ENCODE measurements at regions not wholly inside any gene's neighbourhood (a gene's known extent, or its start where the extent isn't known, plus 50 kb on each side); places are given as distances from the start of the nearest gene placed in this dataset.

- TF ChIP-seq EZH2 (IDR thresholded peaks at IDR 0.05; ENCODE audit: low read length) (no peak), CTCF (optimal IDR thresholded peaks at IDR 0.05 in 1 of 3, IDR thresholded peaks at IDR 0.05 in 1 of 3, conservative IDR thresholded peaks at IDR 0.05 in 1 of 3; ENCODE audit: extremely low read depth in 1 of 3, insufficient read depth in 2 of 3, low read length in 3 of 3) (no peak)
- FAIRE-seq (no peak), DNase-seq (ENCODE audit: low read depth, low spot score) (no peak)
- Histone ChIP-seq H3K9me1 (ENCODE audit: control insufficient read depth, extremely low read depth, insufficient read depth, low read length) (no peaks in the 10 kb centered on the region), H3K27me3 (ENCODE audit: control insufficient read depth, extremely low read depth, insufficient read depth, low read length) (no peaks in the 10 kb centered on the region), H3K36me3 (ENCODE audit: control insufficient read depth in 2 of 2, extremely low read depth in 1 of 2, insufficient read depth in 2 of 2, low read length in 2 of 2) (no peaks in the 10 kb centered on the region), H2AFZ (ENCODE audit: control insufficient read depth, low read length) (no peak overlapping the region), H3K4me2 (ENCODE audit: control insufficient read depth, extremely low read depth, insufficient read depth, low read depth, low read length) (no peak overlapping the region), H3K27ac (ENCODE audit: control insufficient read depth, insufficient read depth, low read length) (no peak overlapping the region), H3K9ac (ENCODE audit: control insufficient read depth, extremely low read depth, insufficient read depth, low read length) (no peak overlapping the region), H3K4me1 (ENCODE audit: control insufficient read depth, extremely low read depth, insufficient read depth, low read length) (no peaks in the 10 kb centered on the region), H3K4me3 (ENCODE audit: control insufficient read depth in 2 of 3, extremely low read depth in 1 of 3, insufficient read depth in 2 of 3, low read depth in 1 of 3, low read length in 3 of 3) (no peak overlapping the region), H3K79me2 (ENCODE audit: control insufficient read depth, insufficient read depth, low read length) (no peaks in the 10 kb centered on the region), H3K9me3 (ENCODE audit: control insufficient read depth, low read depth, low read length) (no peaks in the 10 kb centered on the region), H4K20me1 (ENCODE audit: control insufficient read depth, extremely low read depth, insufficient read depth, low read length) (no peaks in the 10 kb centered on the region)
- dilution Hi-C loops (cut with MboI; ENCODE audit: extremely low pct_ligation_motif_present, low sequenced_read_pairs), result no loop called here
These were observed 288.6 kb upstream of the NR3C2 start for GRCh38 chr4:148730766-148731165.

DNA sequence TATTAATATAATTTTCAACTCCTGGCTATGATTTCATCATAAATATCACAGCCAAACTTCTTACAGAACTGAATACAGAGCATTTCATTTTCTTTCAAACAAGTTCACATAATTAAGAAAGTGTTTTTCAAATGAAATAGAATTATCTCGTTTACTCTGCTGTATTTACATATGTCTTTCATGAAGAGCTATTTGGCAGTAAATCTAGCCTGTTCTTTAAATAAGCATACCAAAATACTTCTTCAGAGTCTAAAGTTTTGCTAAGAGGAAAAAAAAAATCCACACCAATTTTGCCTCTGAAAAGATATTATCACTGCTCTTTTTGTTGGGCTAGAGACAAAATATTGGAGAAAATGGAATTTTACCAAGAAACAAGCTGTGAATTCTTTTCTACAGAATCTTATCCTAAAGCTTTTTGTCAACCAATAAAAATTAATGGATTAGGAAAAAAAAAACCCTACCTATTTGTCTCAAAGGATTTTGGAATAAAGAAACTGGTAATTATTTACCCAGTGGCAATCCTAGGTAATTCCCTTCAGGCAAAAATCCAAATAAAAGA lies 287.9 kb upstream of the NR3C2 start:
- H4K20me1 ChIP-seq (ENCODE audit: control insufficient read depth, extremely low read depth, insufficient read depth, low read length), result no peaks in the 10 kb centered on the region
- FAIRE-seq, result no peak
- H3K27ac ChIP-seq (ENCODE audit: control insufficient read depth, insufficient read depth, low read length), result no peak overlapping the region
- no peak overlapping the region for H2AFZ ChIP-seq (ENCODE audit: control insufficient read depth, low read length)
- dilution Hi-C loops (cut with MboI; ENCODE audit: extremely low pct_ligation_motif_present, low sequenced_read_pairs), result no loop called here
- no peaks in the 10 kb centered on the region for H3K9me3 ChIP-seq (ENCODE audit: control insufficient read depth, low read depth, low read length)
- no peaks in the 10 kb centered on the region for H3K4me1 ChIP-seq (ENCODE audit: control insufficient read depth, extremely low read depth, insufficient read depth, low read length)
- TF ChIP-seq CTCF (optimal IDR thresholded peaks at IDR 0.05 in 1 of 3, IDR thresholded peaks at IDR 0.05 in 1 of 3, conservative IDR thresholded peaks at IDR 0.05 in 1 of 3; ENCODE audit: extremely low read depth in 1 of 3, insufficient read depth in 2 of 3, low read length in 3 of 3) (no peak), EZH2 (IDR thresholded peaks at IDR 0.05; ENCODE audit: low read length) (no peak)
- no peak overlapping the region for H3K4me3 ChIP-seq (ENCODE audit: control insufficient read depth in 2 of 3, extremely low read depth in 1 of 3, insufficient read depth in 2 of 3, low read depth in 1 of 3, low read length in 3 of 3)
- DNase-seq (ENCODE audit: low read depth, low spot score), result no peak
- no peaks in the 10 kb centered on the region for H3K79me2 ChIP-seq (ENCODE audit: control insufficient read depth, insufficient read depth, low read length)
- no peaks in the 10 kb centered on the region for H3K9me1 ChIP-seq (ENCODE audit: control insufficient read depth, extremely low read depth, insufficient read depth, low read length)
- no peaks in the 10 kb centered on the region for H3K36me3 ChIP-seq (ENCODE audit: control insufficient read depth in 2 of 2, extremely low read depth in 1 of 2, insufficient read depth in 2 of 2, low read length in 2 of 2)
- no peak overlapping the region for H3K9ac ChIP-seq (ENCODE audit: control insufficient read depth, extremely low read depth, insufficient read depth, low read length)
- no peak overlapping the region for H3K4me2 ChIP-seq (ENCODE audit: control insufficient read depth, extremely low read depth, insufficient read depth, low read depth, low read length)
- H3K27me3 ChIP-seq (ENCODE audit: control insufficient read depth, extremely low read depth, insufficient read depth, low read length), result no peaks in the 10 kb centered on the region
